K562 (cell line): ENCODE measurements at regions not wholly inside any gene's neighbourhood (a gene's known extent, or its start where the extent isn't known, plus 50 kb on each side); places are given as distances from the start of the nearest gene placed in this dataset.

Experiments
- ATAC-seq: fragments of 200-7000 bp; cut with Tn5 transposase; 3 replicates; pipeline ENCODE4 v1.9.1; 2020; ENCODE audit warnings: moderate library complexity
- BruUV-seq: library from RNA; stranded (reverse); fragments of 400-500 nt; replicated peaks from 2 replicates; lab custom pipeline; 2021; lab: Mats Ljungman, UMichigan
- CTCF ChIA-PET: fragments of 300-600 bp; formaldehyde crosslinking; extraction: SDS; loops from one replicate; lab custom pipeline; 2021; ENCODE audit warnings: low intra/inter-chr PET ratio; lab: Yijun Ruan, JAX
- POLR2A ChIA-PET: fragments of 300-600, 350-650 bp; sonication (Branson Sonifier 250); formaldehyde crosslinking; extraction: SDS; loops from one replicate; lab custom pipeline; 2021; ENCODE audit warnings: antibody characterized with exemption, inconsistent platforms; lab: Yijun Ruan, JAX
- DNase-seq, 4 experiments: peaks; one replicate each; pipeline versions ENCODE4 v3.0.0 to v3.0.0-alpha.2; 2011 to 2018; ENCODE audit warnings: low spot score in 3 of 4, mixed read lengths in 3 of 4; ENCODE audit errors: extremely low read depth in 1 of 4
- FAIRE-seq: peaks from 2 replicates; lab custom pipeline; 2011; peaks lifted over from hg19 to GRCh38; lab: Jason Lieb, UNC
- H2AFZ ChIP-seq: 2 replicates; pipeline ENCODE4 v1.6.0; 2011; ENCODE audit warnings: low read depth, low read length, control low read depth, inconsistent platforms
- H3K27ac ChIP-seq: fragments of 200-600 bp; 3 replicates; pipeline ENCODE4 v1.8.0; 2011; ENCODE audit warnings: low read depth, mild to moderate bottlenecking, control low read depth, inconsistent platforms, low read length, moderate library complexity, mixed read lengths; ENCODE audit errors: extremely low read depth
- H3K27me3 ChIP-seq, 2 experiments: fragments of 300-600 bp in 1 of 2; 2 replicates in 1 of 2; 3 replicates in 1 of 2; pipeline versions ENCODE4 v1.6.0 to v1.8.0; 2011; ENCODE audit warnings: inconsistent platforms in 2 of 2, low read length in 2 of 2, mild to moderate bottlenecking in 1 of 2, mixed read lengths in 1 of 2, moderate library complexity in 1 of 2; ENCODE audit not compliant: control insufficient read depth in 2 of 2, insufficient read depth in 2 of 2
- H3K36me3 ChIP-seq: fragments of 300-600 bp; 3 replicates; pipeline ENCODE4 v1.8.0; 2011; ENCODE audit warnings: mild to moderate bottlenecking, low read length, inconsistent platforms; ENCODE audit not compliant: control insufficient read depth, insufficient read depth
- H3K4me1 ChIP-seq, 2 experiments: fragments of 200-600 bp in 1 of 2; replicated peaks in 1 of 2; 2 replicates in 1 of 2; 3 replicates in 1 of 2; pipeline versions ENCODE4 v1.5.1 to v1.8.0; 2011; ENCODE audit warnings: inconsistent platforms in 2 of 2, low read length in 2 of 2, mild to moderate bottlenecking in 1 of 2, mixed read lengths in 1 of 2, moderate library complexity in 1 of 2; ENCODE audit not compliant: control insufficient read depth in 2 of 2, insufficient read depth in 2 of 2
- H3K4me2 ChIP-seq: 2 replicates; pipeline ENCODE4 v1.6.1; 2011; ENCODE audit warnings: low read length, control low read depth, inconsistent platforms, mixed read lengths; ENCODE audit not compliant: insufficient read depth
- H3K4me3 ChIP-seq: fragments of 200-600 bp; sonication (generic), shearing (Covaris generic); 2 replicates; pipeline ENCODE4 v1.5.1; 2016; ENCODE audit warnings: control low read depth, inconsistent platforms
- H3K79me2 ChIP-seq: fragments of 200-600 bp; 3 replicates; pipeline ENCODE4 v1.8.0; 2011; ENCODE audit warnings: low read length, inconsistent platforms; ENCODE audit not compliant: control insufficient read depth, insufficient read depth
- H3K9ac ChIP-seq, 2 experiments: 2 replicates each; pipeline versions ENCODE4 v1.6.0 to v1.6.1; 2011; ENCODE audit warnings: low read depth in 2 of 2, low read length in 2 of 2, control low read depth in 1 of 2, inconsistent platforms in 1 of 2, mild to moderate bottlenecking in 1 of 2, mixed read lengths in 1 of 2; ENCODE audit not compliant: insufficient read depth in 1 of 2
- H3K9me1 ChIP-seq: one replicate; pipeline ENCODE4 v1.6.0; 2011; ENCODE audit warnings: inconsistent platforms, mild to moderate bottlenecking, low read length, moderate library complexity; ENCODE audit not compliant: control insufficient read depth, insufficient read depth
- H3K9me3 ChIP-seq: replicated peaks from 2 replicates; pipeline ENCODE4 v1.5.1; 2011; ENCODE audit warnings: low read depth, low read length, inconsistent platforms; ENCODE audit not compliant: control insufficient read depth, insufficient read depth
- H4K20me1 ChIP-seq: replicated peaks from 2 replicates; pipeline ENCODE4 v1.6.1; 2011; ENCODE audit warnings: low read length, inconsistent platforms, mixed read lengths; ENCODE audit not compliant: control insufficient read depth, insufficient read depth
- E2F4 ChIP-seq: sonication (generic); formaldehyde crosslinking; IDR thresholded peaks from 2 replicates; pipeline ENCODE4 v1.8.0; 2022; ENCODE audit warnings: mild to moderate bottlenecking, low read depth, missing genetic modification reagents
- EP400 ChIP-seq: fragments of 450-650 bp; IDR thresholded peaks from 2 replicates; pipeline ENCODE4 v1.6.1; 2017; ENCODE audit warnings: antibody characterized with exemption, mild to moderate bottlenecking, moderate library complexity
- TRIM25 ChIP-seq: fragments of 450-650 bp; IDR thresholded peaks from 2 replicates; pipeline ENCODE4 v1.7.0; 2016; ENCODE audit warnings: borderline replicate concordance
- WGBS: fragments of 100-300 bp; shearing (Covaris generic); methylation state at CpG from one replicate; pipeline ENCODE4 v1.1.6; 2016; ENCODE audit warnings: low coverage, mixed read lengths; ENCODE audit not compliant: insufficient coverage; ENCODE audit errors: missing lambda C conversion rate; 5-methylcytosine and 5-hydroxymethylcytosine counted together
- in situ Hi-C: fragments of 300-500 bp; cut with MboI; formaldehyde crosslinking; loops from 4 replicates; pipeline ENCODE4 v1.15.0; 2018; ENCODE audit warnings: inconsistent platforms, mixed read lengths
- intact Hi-C: fragments of 100-400 bp; cut with micrococcal nuclease; formaldehyde crosslinking; loops from 2 replicates; pipeline ENCODE4 v1.14.2; 2022
- TF ChIP-seq, protein P1 (sequence below): sonication (generic); formaldehyde crosslinking; IDR thresholded peaks from 2 replicates; pipeline ENCODE4 v1.8.1; 2023; ENCODE audit warnings: mild to moderate bottlenecking, missing genetic modification reagents

GRCh38 chr5:40410964-40411635 lies 268.6 kb upstream of the PTGER4 start:
- TF ChIP-seq EP400 = no peak
- TF ChIP-seq TRIM25 = no peak
- TF ChIP-seq, protein P1, sequence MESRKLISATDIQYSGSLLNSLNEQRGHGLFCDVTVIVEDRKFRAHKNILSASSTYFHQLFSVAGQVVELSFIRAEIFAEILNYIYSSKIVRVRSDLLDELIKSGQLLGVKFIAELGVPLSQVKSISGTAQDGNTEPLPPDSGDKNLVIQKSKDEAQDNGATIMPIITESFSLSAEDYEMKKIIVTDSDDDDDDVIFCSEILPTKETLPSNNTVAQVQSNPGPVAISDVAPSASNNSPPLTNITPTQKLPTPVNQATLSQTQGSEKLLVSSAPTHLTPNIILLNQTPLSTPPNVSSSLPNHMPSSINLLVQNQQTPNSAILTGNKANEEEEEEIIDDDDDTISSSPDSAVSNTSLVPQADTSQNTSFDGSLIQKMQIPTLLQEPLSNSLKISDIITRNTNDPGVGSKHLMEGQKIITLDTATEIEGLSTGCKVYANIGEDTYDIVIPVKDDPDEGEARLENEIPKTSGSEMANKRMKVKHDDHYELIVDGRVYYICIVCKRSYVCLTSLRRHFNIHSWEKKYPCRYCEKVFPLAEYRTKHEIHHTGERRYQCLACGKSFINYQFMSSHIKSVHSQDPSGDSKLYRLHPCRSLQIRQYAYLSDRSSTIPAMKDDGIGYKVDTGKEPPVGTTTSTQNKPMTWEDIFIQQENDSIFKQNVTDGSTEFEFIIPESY (CRISPR knock-in tag) = no peak
- TF ChIP-seq E2F4 = no peak
- BruUV-seq = no TSS peak
- intact Hi-C loops = no loop called here

More at GRCh38 chr5:40410964-40411635, 268.6 kb upstream of the PTGER4 start:
- ATAC-seq (no peak), FAIRE-seq (no peak), DNase-seq (no peak)
- no peaks in the 10 kb centered on the region for H3K4me1 ChIP-seq
- no peaks in the 10 kb centered on the region for H3K9me3 ChIP-seq
- no peak overlapping the region for H3K9ac ChIP-seq
- in situ Hi-C loops = no loop called here
- POLR2A ChIA-PET = no interaction called here
- CTCF ChIA-PET = no interaction called here
- H3K27ac ChIP-seq = no peak overlapping the region
- no peaks in the 10 kb centered on the region for H3K9me1 ChIP-seq
- WGBS = 1% methylated on average over 3 of the region's 3 CpGs
- H3K4me3 ChIP-seq = no peak overlapping the region
- no peaks in the 10 kb centered on the region for H3K27me3 ChIP-seq
- no peaks in the 10 kb centered on the region for H3K36me3 ChIP-seq
- H3K4me2 ChIP-seq = no peak overlapping the region
- H4K20me1 ChIP-seq = no peaks in the 10 kb centered on the region
- H2AFZ ChIP-seq = no peak overlapping the region
- no peaks in the 10 kb centered on the region for H3K79me2 ChIP-seq
